C4-2B (cell line): ENCODE measurements at regions not wholly inside any gene's neighbourhood (a gene's known extent, or its start where the extent isn't known, plus 50 kb on each side); places are given as distances from the start of the nearest gene placed in this dataset.

ENCODE experiments used
- ZFX ChIP-seq: fragments of 450-650 bp; IDR thresholded peaks from 2 replicates; pipeline ENCODE4 v1.6.1; 2017
- TF ChIP-seq, protein P1 (sequence below): fragments of 450-650 bp; conservative IDR thresholded peaks from 2 replicates; pipeline ENCODE4 v1.5.1; 2017; ENCODE audit warnings: mild to moderate bottlenecking

DNA sequence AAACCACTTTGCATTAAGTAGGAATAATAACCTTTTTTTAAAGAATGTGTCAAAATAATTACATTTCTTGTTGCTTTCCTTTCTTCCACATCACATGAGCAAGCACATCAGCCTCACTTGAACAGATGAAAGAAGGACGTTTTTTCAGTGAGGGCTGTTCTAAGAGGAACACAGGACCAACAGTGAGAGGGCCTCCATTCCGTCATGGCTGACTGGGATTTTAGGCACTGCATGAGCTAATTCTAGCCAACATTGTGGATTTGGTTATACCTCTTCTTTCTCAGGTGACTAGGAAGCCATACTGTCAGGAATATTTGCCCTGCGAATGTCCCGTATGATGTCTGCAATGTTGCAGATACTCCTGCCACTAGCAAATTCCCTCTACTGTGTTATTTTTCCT, 87.6 kb downstream of the LINC00237 start:
- TF ChIP-seq ZFX: no peak
- TF ChIP-seq, protein P1, sequence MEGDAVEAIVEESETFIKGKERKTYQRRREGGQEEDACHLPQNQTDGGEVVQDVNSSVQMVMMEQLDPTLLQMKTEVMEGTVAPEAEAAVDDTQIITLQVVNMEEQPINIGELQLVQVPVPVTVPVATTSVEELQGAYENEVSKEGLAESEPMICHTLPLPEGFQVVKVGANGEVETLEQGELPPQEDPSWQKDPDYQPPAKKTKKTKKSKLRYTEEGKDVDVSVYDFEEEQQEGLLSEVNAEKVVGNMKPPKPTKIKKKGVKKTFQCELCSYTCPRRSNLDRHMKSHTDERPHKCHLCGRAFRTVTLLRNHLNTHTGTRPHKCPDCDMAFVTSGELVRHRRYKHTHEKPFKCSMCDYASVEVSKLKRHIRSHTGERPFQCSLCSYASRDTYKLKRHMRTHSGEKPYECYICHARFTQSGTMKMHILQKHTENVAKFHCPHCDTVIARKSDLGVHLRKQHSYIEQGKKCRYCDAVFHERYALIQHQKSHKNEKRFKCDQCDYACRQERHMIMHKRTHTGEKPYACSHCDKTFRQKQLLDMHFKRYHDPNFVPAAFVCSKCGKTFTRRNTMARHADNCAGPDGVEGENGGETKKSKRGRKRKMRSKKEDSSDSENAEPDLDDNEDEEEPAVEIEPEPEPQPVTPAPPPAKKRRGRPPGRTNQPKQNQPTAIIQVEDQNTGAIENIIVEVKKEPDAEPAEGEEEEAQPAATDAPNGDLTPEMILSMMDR: no peak
